B cell (primary cell): ENCODE measurements at regions not wholly inside any gene's neighbourhood (a gene's known extent, or its start where the extent isn't known, plus 50 kb on each side); places are given as distances from the start of the nearest gene placed in this dataset.

Source experiments
- ATAC-seq: fragments of 200-7000 bp; cut with Tn5 transposase; one replicate; pipeline ENCODE4 v1.10.0; 2021; ENCODE audit warnings: low read depth, mild to moderate bottlenecking, moderate number of reproducible peaks, moderate library complexity
- CTCF ChIA-PET: fragments of 350-600 bp; sonication (Branson Sonifier 250); formaldehyde crosslinking; loops from one replicate; lab custom pipeline; 2021; ENCODE audit warnings: antibody characterized with exemption, inconsistent platforms; lab: Charles Lee
- POLR2A ChIA-PET: fragments of 350-600 bp; sonication (Branson Sonifier 250); formaldehyde crosslinking; loops from one replicate; lab custom pipeline; 2021; ENCODE audit warnings: antibody characterized with exemption; lab: Charles Lee
- DNase-seq: peaks from one replicate; pipeline ENCODE4 v3.0.0; 2013
- H2AFZ ChIP-seq: 2 replicates; pipeline ENCODE4 v1.6.1; 2012; ENCODE audit warnings: mild to moderate bottlenecking, low read depth, low read length; ENCODE audit not compliant: insufficient read depth, poor library complexity, severe bottlenecking
- H3K27ac ChIP-seq, 2 donors: 1 replicate in 1 of 2; 2 replicates in 1 of 2; pipeline ENCODE4 v1.5.1; 2012 to 2013; ENCODE audit warnings: low read length in 2 of 2, mild to moderate bottlenecking in 2 of 2, moderate library complexity in 1 of 2
- H3K27me3 ChIP-seq, 4 experiments: fragments of 200-600 bp in 1 of 4; sonication (generic) in 1 of 4; replicated peaks in 1 of 4; 1 replicate in 2 of 4; 2 replicates in 2 of 4; pipeline versions ENCODE4 v1.6.1 to v1.7.0; 2013 to 2016; ENCODE audit warnings: low read length in 3 of 4, mild to moderate bottlenecking in 2 of 4, mixed read lengths in 1 of 4, moderate library complexity in 1 of 4; ENCODE audit not compliant: insufficient read depth in 4 of 4, control insufficient read depth in 3 of 4; ENCODE audit errors: control extremely low read depth in 1 of 4
- H3K36me3 ChIP-seq, 2 experiments: replicated peaks in 1 of 2; 1 replicate in 1 of 2; 2 replicates in 1 of 2; pipeline versions ENCODE4 v1.6.1 to v1.7.1; 2013; ENCODE audit warnings: low read length in 1 of 2; ENCODE audit not compliant: insufficient read depth in 2 of 2, control insufficient read depth in 1 of 2; ENCODE audit errors: control extremely low read depth in 1 of 2, extremely low read depth in 1 of 2
- H3K4me1 ChIP-seq, 2 donors: fragments of 200-600 bp in 1 of 2; sonication (generic) in 1 of 2; 1 replicate in 1 of 2; 2 replicates in 1 of 2; pipeline versions ENCODE4 v1.5.1 to v1.6.1; 2013 to 2017; ENCODE audit warnings: low read length in 2 of 2; ENCODE audit not compliant: control insufficient read depth in 2 of 2, insufficient read depth in 2 of 2
- H3K4me2 ChIP-seq: replicated peaks from 2 replicates; pipeline ENCODE3; 2012; ENCODE audit warnings: mild to moderate bottlenecking, low read depth, low read length; ENCODE audit not compliant: poor library complexity, severe bottlenecking
- H3K4me3 ChIP-seq, 5 experiments: fragments of 200-600 bp in 1 of 5; sonication (generic) in 1 of 5; 1 replicate in 3 of 5; 2 replicates in 2 of 5; pipeline versions ENCODE4 v1.5.1 to v1.7.0; 2011 to 2016; ENCODE audit warnings: low read length in 4 of 5, mild to moderate bottlenecking in 4 of 5, low read depth in 2 of 5, control low read depth in 1 of 5, moderate library complexity in 1 of 5; ENCODE audit not compliant: insufficient read depth in 1 of 5; ENCODE audit errors: control extremely low read depth in 1 of 5, extremely low read depth in 1 of 5
- H3K79me2 ChIP-seq: fragments of 200-600 bp; sonication (generic); one replicate; pipeline ENCODE4 v1.6.0; 2016; ENCODE audit warnings: low read length; ENCODE audit not compliant: control insufficient read depth, insufficient read depth
- H3K9ac ChIP-seq: fragments of 200-600 bp; sonication (generic); 2 replicates; pipeline ENCODE4 v1.6.1; 2017; ENCODE audit warnings: mild to moderate bottlenecking, low read length, moderate library complexity
- H3K9me3 ChIP-seq, 3 donors: one replicate each; pipeline versions ENCODE4 v1.6.1 to v1.7.1; 2013; ENCODE audit warnings: low read length in 2 of 3; ENCODE audit not compliant: control insufficient read depth in 2 of 3, insufficient read depth in 1 of 3; ENCODE audit errors: control extremely low read depth in 1 of 3
- H4K20me1 ChIP-seq: 2 replicates; pipeline ENCODE4 v1.6.0; 2012; ENCODE audit warnings: mild to moderate bottlenecking, low read length; ENCODE audit not compliant: insufficient read depth, control insufficient read depth, poor library complexity, severe bottlenecking
- H3K27ac Mint-ChIP-seq: one replicate; pipeline ENCODE4 v1.8.0; 2021; ENCODE audit warnings: mixed read lengths
- H3K27me3 Mint-ChIP-seq: one replicate; pipeline ENCODE4 v1.8.0; 2021; ENCODE audit warnings: mixed read lengths
- H3K4me1 Mint-ChIP-seq: one replicate; pipeline ENCODE4 v1.8.0; 2021; ENCODE audit warnings: mixed read lengths
- H3K4me3 Mint-ChIP-seq: one replicate; pipeline ENCODE4 v1.8.0; 2021; ENCODE audit warnings: mixed read lengths
- H3K9me3 Mint-ChIP-seq: one replicate; pipeline ENCODE4 v1.8.0; 2022; ENCODE audit warnings: mixed read lengths; ENCODE audit not compliant: insufficient read depth
- EZH2 ChIP-seq: IDR thresholded peaks from 2 replicates; pipeline ENCODE4 v1.6.1; 2012; ENCODE audit warnings: borderline replicate concordance, low read depth, mild to moderate bottlenecking, moderate library complexity, low read length; ENCODE audit not compliant: insufficient read depth, poor library complexity, severe bottlenecking
- WGBS: methylation state at CpG from one replicate; pipeline ENCODE4 v1.1.5; 2013; ENCODE audit warnings: missing lambda C conversion rate; ENCODE audit not compliant: insufficient coverage; 5-methylcytosine and 5-hydroxymethylcytosine counted together
- intact Hi-C: fragments of 100-400 bp; cut with micrococcal nuclease; formaldehyde crosslinking; loops from one replicate; pipeline ENCODE4 v1.10.0; 2022
- TF ChIP-seq, protein P1 (sequence below): fragments of 200-600 bp; IDR thresholded peaks from one replicate; pipeline ENCODE4 v1.8.0; 2022; ENCODE audit warnings: antibody characterized with exemption, mild to moderate bottlenecking

DNA sequence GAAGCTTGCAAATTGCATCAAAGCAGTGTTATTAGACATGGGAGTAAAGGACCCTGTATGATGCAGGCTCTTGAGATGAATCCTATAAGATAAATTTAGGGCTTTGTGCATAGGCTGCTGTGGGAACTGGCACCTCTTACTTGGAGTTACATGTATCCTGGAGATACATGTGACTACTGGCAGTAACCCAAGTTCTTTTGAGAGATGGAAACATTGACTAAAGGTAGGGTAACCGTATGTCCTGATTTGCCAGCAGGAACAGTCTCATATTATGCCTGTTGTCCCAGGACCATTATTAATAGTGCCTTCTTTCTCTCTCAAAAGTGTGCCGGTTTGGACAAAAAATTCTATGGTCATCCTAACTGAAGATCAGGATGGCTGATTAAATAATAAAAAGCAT lies 195.4 kb downstream of the LACC1 start:
- no peaks in the 10 kb centered on the region for H3K4me1 Mint-ChIP-seq
- POLR2A ChIA-PET = no interaction called here
- WGBS = 83% methylated on average over 1 of the region's 2 CpGs

DNA sequence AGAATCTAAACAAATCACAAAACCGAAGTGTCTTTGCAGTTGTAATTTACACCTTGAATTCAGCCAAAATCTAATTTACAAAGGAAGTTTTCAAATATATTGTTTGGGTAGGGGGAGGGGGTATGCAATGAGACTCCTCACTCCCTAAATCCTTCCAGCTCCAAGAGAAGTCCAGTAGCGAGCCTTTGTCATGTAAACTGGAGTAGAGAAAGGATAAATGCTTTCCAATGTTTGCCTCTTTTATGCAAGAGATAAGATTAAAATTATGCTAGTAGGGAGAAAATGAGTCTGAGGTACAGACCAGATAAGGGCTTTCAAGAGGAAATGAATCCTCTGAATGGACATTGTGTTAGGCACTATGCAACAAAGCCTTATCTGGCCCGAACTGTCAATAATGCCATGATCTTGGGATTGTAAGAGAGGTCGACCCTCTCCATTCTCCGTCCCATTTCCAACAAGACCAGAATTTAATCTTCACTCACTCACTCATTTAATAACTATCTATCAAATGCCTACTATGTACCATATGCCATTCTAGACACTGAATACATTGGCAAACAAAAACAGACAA lies 199.2 kb downstream of the LACC1 start:
- Mint-ChIP-seq H3K27ac (no peak overlapping the region), H3K27me3 (peaks cover 6% of the 10 kb centered on the region), H3K4me1 (no peaks in the 10 kb centered on the region), H3K4me3 (no peak overlapping the region), H3K9me3 (no peaks in the 10 kb centered on the region)
- H3K4me1 ChIP-seq = no peaks in the 10 kb centered on the region
- H3K4me3 ChIP-seq = no peak overlapping the region
- no peaks in the 10 kb centered on the region for H3K36me3 ChIP-seq
- no peaks in the 10 kb centered on the region for H4K20me1 ChIP-seq
- POLR2A ChIA-PET = no interaction called here
- DNase-seq (no peak), ATAC-seq (no peak)
- intact Hi-C loops = no loop called here
- WGBS = 96% methylated on average over 3 of the region's 5 CpGs
- TF ChIP-seq, protein P1, sequence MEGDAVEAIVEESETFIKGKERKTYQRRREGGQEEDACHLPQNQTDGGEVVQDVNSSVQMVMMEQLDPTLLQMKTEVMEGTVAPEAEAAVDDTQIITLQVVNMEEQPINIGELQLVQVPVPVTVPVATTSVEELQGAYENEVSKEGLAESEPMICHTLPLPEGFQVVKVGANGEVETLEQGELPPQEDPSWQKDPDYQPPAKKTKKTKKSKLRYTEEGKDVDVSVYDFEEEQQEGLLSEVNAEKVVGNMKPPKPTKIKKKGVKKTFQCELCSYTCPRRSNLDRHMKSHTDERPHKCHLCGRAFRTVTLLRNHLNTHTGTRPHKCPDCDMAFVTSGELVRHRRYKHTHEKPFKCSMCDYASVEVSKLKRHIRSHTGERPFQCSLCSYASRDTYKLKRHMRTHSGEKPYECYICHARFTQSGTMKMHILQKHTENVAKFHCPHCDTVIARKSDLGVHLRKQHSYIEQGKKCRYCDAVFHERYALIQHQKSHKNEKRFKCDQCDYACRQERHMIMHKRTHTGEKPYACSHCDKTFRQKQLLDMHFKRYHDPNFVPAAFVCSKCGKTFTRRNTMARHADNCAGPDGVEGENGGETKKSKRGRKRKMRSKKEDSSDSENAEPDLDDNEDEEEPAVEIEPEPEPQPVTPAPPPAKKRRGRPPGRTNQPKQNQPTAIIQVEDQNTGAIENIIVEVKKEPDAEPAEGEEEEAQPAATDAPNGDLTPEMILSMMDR = no peak
- no peak for TF ChIP-seq EZH2
- H3K9ac ChIP-seq = no peak overlapping the region
- no peak overlapping the region for H3K27ac ChIP-seq
- H3K4me2 ChIP-seq = no peak overlapping the region
- CTCF ChIA-PET = no interaction called here
- no peak overlapping the region for H2AFZ ChIP-seq
- no peaks in the 10 kb centered on the region for H3K9me3 ChIP-seq
- no peaks in the 10 kb centered on the region for H3K27me3 ChIP-seq
- no peaks in the 10 kb centered on the region for H3K79me2 ChIP-seq

More for the DNA sequence above, 195.4 kb downstream of the LACC1 start:
- H3K4me3 ChIP-seq = no peak overlapping the region
- intact Hi-C loops = no loop called here
- H3K4me2 ChIP-seq = no peak overlapping the region
- no peaks in the 10 kb centered on the region for H3K36me3 ChIP-seq
- no peak overlapping the region for H2AFZ ChIP-seq
- ATAC-seq (no peak), DNase-seq (no peak)
- H3K9me3 Mint-ChIP-seq = peaks cover 10% of the 10 kb centered on the region
- H3K27ac ChIP-seq = no peak overlapping the region
- peaks cover 0 to 8% (median 4%) of the 10 kb centered on the region in 3 donors for H3K9me3 ChIP-seq
- no peak overlapping the region for H3K27ac Mint-ChIP-seq
- H3K4me3 Mint-ChIP-seq = no peak overlapping the region
- H4K20me1 ChIP-seq = no peaks in the 10 kb centered on the region
- H3K9ac ChIP-seq = no peak overlapping the region
- H3K79me2 ChIP-seq = no peaks in the 10 kb centered on the region
- H3K27me3 Mint-ChIP-seq = peaks cover 6% of the 10 kb centered on the region
- no peaks in the 10 kb centered on the region for H3K27me3 ChIP-seq
- no peak for TF ChIP-seq EZH2
- TF ChIP-seq, protein P1 = no peak
- CTCF ChIA-PET = no interaction called here
- H3K4me1 ChIP-seq = no peaks in the 10 kb centered on the region
